C4-2B (cell line): ENCODE measurements at regions not wholly inside any gene's neighbourhood (a gene's known extent, or its start where the extent isn't known, plus 50 kb on each side); places are given as distances from the start of the nearest gene placed in this dataset.

Experiments used
- H3K27ac ChIP-seq: fragments of 450-650 bp; 2 replicates; pipeline ENCODE4 v1.5.1; 2017
- ZFX ChIP-seq: fragments of 450-650 bp; IDR thresholded peaks from 2 replicates; pipeline ENCODE4 v1.6.1; 2017
- TF ChIP-seq, protein P1 (sequence below): fragments of 450-650 bp; conservative IDR thresholded peaks from 2 replicates; pipeline ENCODE4 v1.5.1; 2017; ENCODE audit warnings: mild to moderate bottlenecking

DNA sequence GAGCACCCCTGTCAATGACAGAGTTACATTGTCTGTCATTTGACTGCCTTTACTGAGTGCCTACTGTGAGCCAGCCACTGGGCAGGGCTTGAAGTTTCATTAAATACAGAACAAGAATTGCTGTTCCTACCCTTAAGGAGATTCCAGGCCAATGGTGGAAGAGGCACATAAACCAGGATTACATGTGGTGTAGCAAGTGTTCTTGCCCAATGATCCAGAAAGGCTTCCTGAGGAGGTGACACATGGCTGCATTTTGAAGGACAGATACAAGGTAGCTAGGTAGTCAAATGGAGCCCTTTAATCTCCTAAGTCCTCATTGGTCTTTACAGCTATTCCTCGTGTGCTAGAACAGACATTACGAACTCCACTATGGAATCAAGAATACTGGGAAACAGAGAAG, 312.7 kb downstream of the ETAA1 start:
- TF ChIP-seq, protein P1, sequence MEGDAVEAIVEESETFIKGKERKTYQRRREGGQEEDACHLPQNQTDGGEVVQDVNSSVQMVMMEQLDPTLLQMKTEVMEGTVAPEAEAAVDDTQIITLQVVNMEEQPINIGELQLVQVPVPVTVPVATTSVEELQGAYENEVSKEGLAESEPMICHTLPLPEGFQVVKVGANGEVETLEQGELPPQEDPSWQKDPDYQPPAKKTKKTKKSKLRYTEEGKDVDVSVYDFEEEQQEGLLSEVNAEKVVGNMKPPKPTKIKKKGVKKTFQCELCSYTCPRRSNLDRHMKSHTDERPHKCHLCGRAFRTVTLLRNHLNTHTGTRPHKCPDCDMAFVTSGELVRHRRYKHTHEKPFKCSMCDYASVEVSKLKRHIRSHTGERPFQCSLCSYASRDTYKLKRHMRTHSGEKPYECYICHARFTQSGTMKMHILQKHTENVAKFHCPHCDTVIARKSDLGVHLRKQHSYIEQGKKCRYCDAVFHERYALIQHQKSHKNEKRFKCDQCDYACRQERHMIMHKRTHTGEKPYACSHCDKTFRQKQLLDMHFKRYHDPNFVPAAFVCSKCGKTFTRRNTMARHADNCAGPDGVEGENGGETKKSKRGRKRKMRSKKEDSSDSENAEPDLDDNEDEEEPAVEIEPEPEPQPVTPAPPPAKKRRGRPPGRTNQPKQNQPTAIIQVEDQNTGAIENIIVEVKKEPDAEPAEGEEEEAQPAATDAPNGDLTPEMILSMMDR, result no peak
- no peak for TF ChIP-seq ZFX

DNA sequence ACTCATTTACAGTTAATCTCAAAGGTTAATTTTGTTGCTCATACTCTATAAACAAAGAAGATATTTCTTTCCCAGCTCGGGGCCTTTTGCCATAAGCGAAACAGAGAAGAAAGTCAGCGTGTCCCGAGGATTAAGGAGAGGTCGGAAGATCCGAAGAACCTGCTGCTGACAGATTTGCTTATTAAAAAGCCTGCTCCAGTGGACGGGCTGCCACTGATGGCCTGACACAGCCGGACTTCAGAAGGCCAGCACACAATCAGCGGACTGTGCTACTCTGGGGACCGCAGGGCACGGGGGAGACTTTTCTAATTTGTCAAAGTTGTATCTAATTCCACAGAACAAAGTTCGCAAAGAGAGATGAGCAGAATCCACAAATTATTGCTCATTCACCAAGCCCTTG, 315.4 kb downstream of the ETAA1 start:
- no peak overlapping the region for H3K27ac ChIP-seq
- TF ChIP-seq, protein P1, result no peak
- no peak for TF ChIP-seq ZFX

More for the DNA sequence above, 312.7 kb downstream of the ETAA1 start:
- no peak overlapping the region for H3K27ac ChIP-seq

DNA sequence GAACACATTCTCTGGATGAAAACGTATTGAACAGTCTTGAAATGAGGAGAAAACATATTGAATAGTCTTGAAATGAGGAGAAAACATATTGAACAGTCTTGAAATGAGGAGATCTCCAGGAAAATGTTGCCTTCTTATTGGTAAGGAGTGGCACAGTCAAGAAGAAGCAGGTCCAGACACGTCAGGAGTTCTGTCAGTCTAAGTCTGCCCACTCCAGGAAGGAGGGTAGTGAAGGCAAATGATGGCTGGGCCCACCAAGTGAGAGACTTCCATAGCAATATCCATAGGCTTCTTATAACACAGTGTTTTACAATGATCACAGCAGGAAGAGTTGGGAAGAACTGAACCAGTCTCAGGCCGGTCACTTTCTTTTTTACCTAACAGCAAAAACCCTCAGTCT, 316.2 kb downstream of the ETAA1 start:
- TF ChIP-seq, protein P1, result no peak
- TF ChIP-seq ZFX, result no peak
- no peak overlapping the region for H3K27ac ChIP-seq

DNA sequence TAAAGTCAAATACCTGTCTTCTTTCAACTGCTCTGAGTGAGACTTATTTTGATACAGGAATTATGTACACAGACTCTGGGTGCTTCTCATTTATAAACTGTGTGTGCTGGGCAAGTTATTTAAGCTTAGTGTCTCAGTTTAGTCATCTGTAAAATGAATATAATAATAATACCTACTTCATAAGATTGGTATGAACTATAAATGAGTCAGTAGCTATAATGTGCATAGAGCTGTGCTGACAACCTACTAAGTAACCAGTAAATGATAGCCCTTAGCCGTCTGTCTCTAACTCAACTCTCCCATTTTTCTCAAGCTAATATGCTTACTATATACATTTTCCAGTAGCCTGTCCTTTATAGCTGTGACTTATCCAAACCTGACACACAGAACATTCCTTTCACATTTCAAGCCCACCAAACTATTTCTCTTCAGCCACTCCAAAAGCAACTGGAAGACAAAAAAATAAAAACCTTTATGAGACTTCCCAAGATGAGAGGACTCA, 319.8 kb downstream of the ETAA1 start:
- TF ChIP-seq, protein P1, result no peak
- no peak overlapping the region for H3K27ac ChIP-seq

DNA sequence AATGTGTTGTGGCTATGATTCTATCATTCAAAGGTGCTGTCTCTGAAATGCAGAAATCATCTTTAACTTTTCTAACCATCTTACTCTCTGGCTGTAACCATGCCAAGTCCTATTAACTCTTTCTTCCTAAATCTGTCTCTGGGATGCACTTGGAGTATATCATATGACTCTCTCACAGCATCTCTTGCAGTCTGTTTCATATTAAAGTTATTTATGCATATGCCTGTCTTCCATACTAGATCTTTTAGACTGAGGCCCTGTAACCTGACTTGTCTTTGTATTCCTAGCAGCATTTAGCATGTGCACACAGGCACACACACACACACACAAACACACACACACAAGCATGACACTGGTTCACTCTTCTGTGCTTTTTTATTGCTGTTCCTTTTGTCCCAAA, 320.6 kb downstream of the ETAA1 start:
- H3K27ac ChIP-seq, result no peak overlapping the region
- TF ChIP-seq, protein P1, result no peak
- TF ChIP-seq ZFX, result no peak

DNA sequence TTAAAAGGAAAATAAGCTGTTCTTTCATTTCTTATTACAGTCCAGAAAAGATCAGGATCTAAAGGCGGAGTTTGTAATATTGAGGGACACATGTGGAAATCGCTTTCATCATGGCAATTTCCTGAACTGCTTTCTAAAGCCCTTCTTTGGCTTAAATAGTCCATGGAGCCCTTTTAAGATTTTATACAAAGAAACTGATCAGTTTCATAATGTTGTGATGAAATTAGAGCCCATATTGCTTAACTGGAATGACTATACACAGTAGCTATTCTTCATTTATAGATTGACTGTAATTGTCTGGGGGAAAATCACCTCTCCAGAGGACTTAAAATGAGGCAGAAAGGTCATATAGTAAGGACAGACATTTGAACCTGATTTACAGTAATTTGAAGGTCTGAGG, 322.2 kb downstream of the ETAA1 start:
- TF ChIP-seq ZFX, result no peak
- TF ChIP-seq, protein P1, result no peak
- H3K27ac ChIP-seq, result no peak overlapping the region

DNA sequence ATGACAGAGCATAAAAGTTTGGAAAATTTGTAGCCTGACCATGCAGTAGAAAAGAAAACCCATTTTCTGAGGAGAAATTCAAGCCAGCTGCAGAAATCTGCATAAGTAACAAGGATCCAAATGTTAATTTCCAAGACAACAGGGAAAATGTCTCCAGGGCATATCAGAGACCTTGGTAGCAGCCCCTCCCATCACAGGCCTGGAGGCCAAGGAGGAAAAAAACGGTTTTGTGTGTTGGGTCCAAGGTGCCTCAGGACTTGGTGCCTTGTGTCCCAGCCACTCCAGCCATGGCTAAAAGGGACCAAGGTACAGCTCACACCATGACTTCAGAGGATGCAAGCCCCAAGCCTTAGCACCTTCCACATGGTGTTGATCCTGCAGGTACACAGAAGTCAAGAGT, 324.4 kb downstream of the ETAA1 start:
- no peak for TF ChIP-seq ZFX
- TF ChIP-seq, protein P1, result no peak
- no peak overlapping the region for H3K27ac ChIP-seq
